ENCODE measurements at regions not wholly inside any gene's neighbourhood (a gene's known extent, or its start where the extent isn't known, plus 50 kb on each side); places are given as distances from the start of the nearest gene placed in this dataset.

DNA sequence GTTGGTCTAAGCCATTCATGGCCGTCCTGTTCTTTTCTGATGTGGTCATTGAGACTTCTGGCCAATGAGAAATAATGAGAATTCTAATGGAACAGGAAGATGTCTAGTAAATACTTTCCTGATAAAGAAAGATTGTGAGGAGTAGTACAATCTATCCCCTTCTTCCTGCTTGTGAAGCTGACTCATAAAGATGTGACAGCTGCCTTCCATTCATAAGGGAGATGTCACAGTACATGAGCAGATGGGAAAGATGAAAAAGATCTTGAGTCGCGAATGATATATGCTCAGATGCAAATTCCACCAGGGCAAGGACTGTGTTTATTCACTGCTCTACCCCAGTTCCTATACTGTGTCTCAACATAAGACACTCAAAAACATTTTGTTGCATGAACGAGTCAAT lies 111.7 kb upstream of the FOXF1 start:
- Histone ChIP-seq H3K9me3 (ENCODE audit: control insufficient read depth, low read depth, low read length) (peaks cover 7% of the 10 kb centered on the region), H3K9ac (ENCODE audit: control insufficient read depth, extremely low read depth, insufficient read depth, low read length) (no peak overlapping the region), H3K4me2 (ENCODE audit: control insufficient read depth, extremely low read depth, insufficient read depth, low read depth, low read length) (no peak overlapping the region), H4K20me1 (ENCODE audit: control insufficient read depth, extremely low read depth, insufficient read depth, low read length) (no peaks in the 10 kb centered on the region), H3K9me1 (ENCODE audit: control insufficient read depth, extremely low read depth, insufficient read depth, low read length) (no peaks in the 10 kb centered on the region), H3K79me2 (ENCODE audit: control insufficient read depth, insufficient read depth, low read length) (no peaks in the 10 kb centered on the region), H3K27me3 (ENCODE audit: control insufficient read depth, extremely low read depth, insufficient read depth, low read length) (no peaks in the 10 kb centered on the region), H3K27ac (ENCODE audit: control insufficient read depth, insufficient read depth, low read length) (no peak overlapping the region), H2AFZ (ENCODE audit: control insufficient read depth, low read length) (no peak overlapping the region), H3K4me1 (ENCODE audit: control insufficient read depth, extremely low read depth, insufficient read depth, low read length) (no peaks in the 10 kb centered on the region), H3K4me3 (ENCODE audit: control insufficient read depth in 2 of 3, extremely low read depth in 1 of 3, insufficient read depth in 2 of 3, low read depth in 1 of 3, low read length in 3 of 3) (no peak overlapping the region), H3K36me3 (ENCODE audit: control insufficient read depth in 2 of 2, extremely low read depth in 1 of 2, insufficient read depth in 2 of 2, low read length in 2 of 2) (no peaks in the 10 kb centered on the region)
- no peak for DNase-seq (ENCODE audit: low read depth, low spot score)
- TF ChIP-seq, protein P1, sequence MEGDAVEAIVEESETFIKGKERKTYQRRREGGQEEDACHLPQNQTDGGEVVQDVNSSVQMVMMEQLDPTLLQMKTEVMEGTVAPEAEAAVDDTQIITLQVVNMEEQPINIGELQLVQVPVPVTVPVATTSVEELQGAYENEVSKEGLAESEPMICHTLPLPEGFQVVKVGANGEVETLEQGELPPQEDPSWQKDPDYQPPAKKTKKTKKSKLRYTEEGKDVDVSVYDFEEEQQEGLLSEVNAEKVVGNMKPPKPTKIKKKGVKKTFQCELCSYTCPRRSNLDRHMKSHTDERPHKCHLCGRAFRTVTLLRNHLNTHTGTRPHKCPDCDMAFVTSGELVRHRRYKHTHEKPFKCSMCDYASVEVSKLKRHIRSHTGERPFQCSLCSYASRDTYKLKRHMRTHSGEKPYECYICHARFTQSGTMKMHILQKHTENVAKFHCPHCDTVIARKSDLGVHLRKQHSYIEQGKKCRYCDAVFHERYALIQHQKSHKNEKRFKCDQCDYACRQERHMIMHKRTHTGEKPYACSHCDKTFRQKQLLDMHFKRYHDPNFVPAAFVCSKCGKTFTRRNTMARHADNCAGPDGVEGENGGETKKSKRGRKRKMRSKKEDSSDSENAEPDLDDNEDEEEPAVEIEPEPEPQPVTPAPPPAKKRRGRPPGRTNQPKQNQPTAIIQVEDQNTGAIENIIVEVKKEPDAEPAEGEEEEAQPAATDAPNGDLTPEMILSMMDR (optimal IDR thresholded peaks at IDR 0.05 in 1 of 3, IDR thresholded peaks at IDR 0.05 in 1 of 3, conservative IDR thresholded peaks at IDR 0.05 in 1 of 3; ENCODE audit: extremely low read depth in 1 of 3, insufficient read depth in 2 of 3, low read length in 3 of 3): no peak
- no peak for TF ChIP-seq EZH2 (IDR thresholded peaks at IDR 0.05; ENCODE audit: low read length)
- FAIRE-seq: no peak
- dilution Hi-C loops (cut with MboI; ENCODE audit: extremely low pct_ligation_motif_present, low sequenced_read_pairs): no loop called here

DNA sequence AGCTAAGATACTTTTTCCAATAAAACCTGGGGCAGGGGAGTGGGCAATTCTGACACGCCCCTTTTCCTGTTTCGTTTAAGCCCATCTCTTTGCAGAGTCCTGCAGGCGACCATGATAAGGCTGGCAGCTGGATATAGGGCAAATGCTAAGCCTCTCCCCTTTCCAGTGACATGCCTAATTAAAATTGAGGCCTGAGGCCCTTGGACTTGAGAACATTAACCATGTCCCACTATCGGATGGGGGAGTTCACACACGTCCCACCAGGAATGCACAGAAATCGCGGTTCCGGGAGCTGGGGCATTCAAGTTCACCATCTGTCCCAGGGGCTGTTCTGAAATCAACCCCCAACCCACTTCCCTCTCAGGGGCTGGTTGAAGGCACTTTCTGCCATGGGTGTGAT lies 109.2 kb upstream of the FOXF1 start:
- H2AFZ ChIP-seq (ENCODE audit: control insufficient read depth, low read length): no peak overlapping the region
- H3K4me1 ChIP-seq (ENCODE audit: control insufficient read depth, extremely low read depth, insufficient read depth, low read length): no peaks in the 10 kb centered on the region
- no peaks in the 10 kb centered on the region for H3K79me2 ChIP-seq (ENCODE audit: control insufficient read depth, insufficient read depth, low read length)
- DNase-seq (ENCODE audit: low read depth, low spot score) (no peak), FAIRE-seq (no peak)
- no peak overlapping the region for H3K27ac ChIP-seq (ENCODE audit: control insufficient read depth, insufficient read depth, low read length)
- H3K9me1 ChIP-seq (ENCODE audit: control insufficient read depth, extremely low read depth, insufficient read depth, low read length): no peaks in the 10 kb centered on the region
- H3K9ac ChIP-seq (ENCODE audit: control insufficient read depth, extremely low read depth, insufficient read depth, low read length): no peak overlapping the region
- H3K4me2 ChIP-seq (ENCODE audit: control insufficient read depth, extremely low read depth, insufficient read depth, low read depth, low read length): no peak overlapping the region
- no peaks in the 10 kb centered on the region for H3K27me3 ChIP-seq (ENCODE audit: control insufficient read depth, extremely low read depth, insufficient read depth, low read length)
- no peaks in the 10 kb centered on the region for H4K20me1 ChIP-seq (ENCODE audit: control insufficient read depth, extremely low read depth, insufficient read depth, low read length)
- no peak overlapping the region for H3K4me3 ChIP-seq (ENCODE audit: control insufficient read depth in 2 of 3, extremely low read depth in 1 of 3, insufficient read depth in 2 of 3, low read depth in 1 of 3, low read length in 3 of 3)
- H3K36me3 ChIP-seq (ENCODE audit: control insufficient read depth in 2 of 2, extremely low read depth in 1 of 2, insufficient read depth in 2 of 2, low read length in 2 of 2): no peaks in the 10 kb centered on the region
- H3K9me3 ChIP-seq (ENCODE audit: control insufficient read depth, low read depth, low read length): peaks cover 2% of the 10 kb centered on the region
- TF ChIP-seq, protein P1 (optimal IDR thresholded peaks at IDR 0.05 in 1 of 3, IDR thresholded peaks at IDR 0.05 in 1 of 3, conservative IDR thresholded peaks at IDR 0.05 in 1 of 3; ENCODE audit: extremely low read depth in 1 of 3, insufficient read depth in 2 of 3, low read length in 3 of 3): no peak
- no peak for TF ChIP-seq EZH2 (IDR thresholded peaks at IDR 0.05; ENCODE audit: low read length)
- dilution Hi-C loops (cut with MboI; ENCODE audit: extremely low pct_ligation_motif_present, low sequenced_read_pairs): no loop called here

Measured in keratinocyte (primary cell).